Left ventricle myocardium superior (tissue), 1 donor: ENCODE measurements at regions not wholly inside any gene's neighbourhood (a gene's known extent, or its start where the extent isn't known, plus 50 kb on each side); places are given as distances from the start of the nearest gene placed in this dataset.
A peak's percentile ranks its signal among the peaks of the same experiment; 100 is the strongest.
"Not testable (repeated sequence)": the region's sequence is repeated elsewhere in the genome, so short reads cannot be mapped to it uniquely, and the experiment has no call there.

Source experiments
- ATAC-seq: fragments of 200-7000 bp; cut with Tn5 transposase; one replicate; pipeline ENCODE4 v1.9.1; 2020; ENCODE audit warnings: mild to moderate bottlenecking, moderate library complexity
- DNase-seq: peaks from one replicate; pipeline ENCODE4 v3.0.0-alpha.2; 2020
- intact Hi-C: fragments of 100-400 bp; cut with micrococcal nuclease; formaldehyde crosslinking; loops from one replicate; pipeline ENCODE4 v1.11.0; 2022
- donor health status: DM: no; HTN: yes; CAD: no; lungs with severe emphysema.

- intact Hi-C loops = no loop called here
- ATAC-seq = no peak
- DNase-seq = no peak
Observed at GRCh38 chr6:109875973-109876372, 102.1 kb upstream of the GPR6 start.

- DNase-seq = no peak
- ATAC-seq = no peak
- intact Hi-C loops = no loop called here
Observed at GRCh38 chr6:109877028-109878004, 100.8 kb upstream of the GPR6 start.

GRCh38 chr6:109878005-109878690 lies 100.0 kb upstream of the GPR6 start:
- intact Hi-C loops, DNase-seq, ATAC-seq: not testable (repeated sequence)

GRCh38 chr6:109879081-109879480 lies 99.0 kb upstream of the GPR6 start:
- intact Hi-C loops, ATAC-seq, DNase-seq: not testable (repeated sequence)

- intact Hi-C loops = no loop called here
Observed at GRCh38 chr6:109879521-109879920, 98.6 kb upstream of the GPR6 start.

GRCh38 chr6:109881069-109881468 lies 97.0 kb upstream of the GPR6 start:
- intact Hi-C loops, DNase-seq: not testable (repeated sequence)

More at GRCh38 chr6:109879521-109879920, 98.6 kb upstream of the GPR6 start:
- ATAC-seq = no peak
- DNase-seq = no peak

GRCh38 chr6:109881953-109882490 lies 96.1 kb upstream of the GPR6 start:
- intact Hi-C loops, ATAC-seq, DNase-seq: not testable (repeated sequence)

More at GRCh38 chr6:109881069-109881468, 97.0 kb upstream of the GPR6 start:
- not testable (repeated sequence) for ATAC-seq

- intact Hi-C loops = no loop called here
- DNase-seq (no peak), ATAC-seq (peak; percentile 65)
Observed at GRCh38 chr6:109891924-109892323, 86.2 kb upstream of the GPR6 start.

- no peak for DNase-seq
- no peak for ATAC-seq
- intact Hi-C loops = no loop called here
Observed at GRCh38 chr6:109892451-109893435, 85.4 kb upstream of the GPR6 start.

- intact Hi-C loops = no loop called here
- ATAC-seq = no peak
- no peak for DNase-seq
Observed at GRCh38 chr6:109893606-109894005, 84.5 kb upstream of the GPR6 start.

- intact Hi-C loops = no loop called here
- ATAC-seq (peak; percentile 36), DNase-seq (no peak)
Observed at GRCh38 chr6:109894181-109894580, 83.9 kb upstream of the GPR6 start.

- DNase-seq = no peak
- ATAC-seq = no peak
- intact Hi-C loops = no loop called here
Observed at GRCh38 chr6:109896341-109896740, 81.8 kb upstream of the GPR6 start.

GRCh38 chr6:109897025-109897424 lies 81.1 kb upstream of the GPR6 start:
- ATAC-seq (no peak), DNase-seq (no peak)
- intact Hi-C loops = no loop called here

GRCh38 chr6:109897561-109898080 lies 80.5 kb upstream of the GPR6 start:
- DNase-seq = no peak
- no peak for ATAC-seq

GRCh38 chr6:109901976-109902375 lies 76.1 kb upstream of the GPR6 start:
- DNase-seq (no peak), ATAC-seq (no peak)
- intact Hi-C loops = no loop called here

More at GRCh38 chr6:109897561-109898080, 80.5 kb upstream of the GPR6 start:
- intact Hi-C loops = no loop called here

- DNase-seq (no peak), ATAC-seq (no peak)
- intact Hi-C loops = no loop called here
Observed at GRCh38 chr6:109902870-109903269, 75.2 kb upstream of the GPR6 start.

GRCh38 chr6:109910571-109910970 lies 67.5 kb upstream of the GPR6 start:
- ATAC-seq = no peak
- no peak for DNase-seq
- intact Hi-C loops = no loop called here

- no peak for ATAC-seq
- intact Hi-C loops = no loop called here
- no peak for DNase-seq
Observed at GRCh38 chr6:109912118-109912517, 66.0 kb upstream of the GPR6 start.
